ENCODE measurements at regions not wholly inside any gene's neighbourhood (a gene's known extent, or its start where the extent isn't known, plus 50 kb on each side); places are given as distances from the start of the nearest gene placed in this dataset.

DNA sequence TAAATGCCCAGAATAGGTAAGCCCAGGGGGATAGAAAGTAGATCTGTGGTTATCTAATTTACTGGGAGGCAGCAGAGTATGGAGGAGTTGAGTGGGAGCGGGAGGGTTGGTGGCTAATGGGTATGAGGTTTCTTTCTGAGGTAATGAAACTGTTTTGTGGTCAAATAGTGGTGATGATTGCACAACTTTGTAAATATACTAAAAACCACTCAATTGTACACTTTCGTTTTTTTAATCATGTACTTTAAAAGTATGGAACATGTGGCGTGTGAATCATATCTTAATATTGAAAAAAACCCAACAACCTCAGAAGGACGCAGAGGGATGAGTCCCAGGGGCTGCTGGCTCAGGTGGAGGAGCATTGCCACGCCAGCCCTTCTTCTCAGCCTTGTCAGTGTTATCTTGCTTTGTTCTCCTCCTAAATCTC lies 118.1 kb downstream of the WDR11 start:
- Histone ChIP-seq H3K56ac (ENCODE audit: low read length) (no peak overlapping the region), H3K4me2 (ENCODE audit: low read length) (no peak overlapping the region), H2BK5ac (ENCODE audit: low read length) (no peak overlapping the region), H3K23ac (ENCODE audit: low read length) (no peak overlapping the region), H3K9ac (ENCODE audit: low read length) (no peak overlapping the region), H3K27me3 (ENCODE audit: insufficient read depth, low read length, poor library complexity) (no peaks in the 10 kb centered on the region), H2BK15ac (replicated peaks; ENCODE audit: low read depth) (no peak overlapping the region), H3K79me1 (ENCODE audit: low read length) (no peaks in the 10 kb centered on the region), H3K4me3 (ENCODE audit: low read length) (no peak overlapping the region), H4K5ac (ENCODE audit: low read length) (no peak overlapping the region), H3K79me2 (ENCODE audit: control insufficient read depth, insufficient read depth, low read length) (no peaks in the 10 kb centered on the region), H2AK5ac (ENCODE audit: low read length) (no peak overlapping the region), H3K18ac (ENCODE audit: low read length) (no peak overlapping the region), H3K36me3 (ENCODE audit: control insufficient read depth, insufficient read depth, low read length) (no peaks in the 10 kb centered on the region), H2BK120ac (ENCODE audit: low read depth, low read length) (no peak overlapping the region), H3K4ac (ENCODE audit: low read depth, low read length) (no peak overlapping the region), H3K4me1 (ENCODE audit: control insufficient read depth, low read depth, low read length) (no peaks in the 10 kb centered on the region), H3K27ac (ENCODE audit: low read depth, low read length) (no peak overlapping the region), H4K8ac (ENCODE audit: low read depth, low read length) (no peak overlapping the region)
- DNase-seq: no peak
- WGBS (ENCODE audit: extremely low coverage, insufficient coverage, low lambda C conversion rate): no CpG with 5 or more reads among the region's 5 CpGs

DNA sequence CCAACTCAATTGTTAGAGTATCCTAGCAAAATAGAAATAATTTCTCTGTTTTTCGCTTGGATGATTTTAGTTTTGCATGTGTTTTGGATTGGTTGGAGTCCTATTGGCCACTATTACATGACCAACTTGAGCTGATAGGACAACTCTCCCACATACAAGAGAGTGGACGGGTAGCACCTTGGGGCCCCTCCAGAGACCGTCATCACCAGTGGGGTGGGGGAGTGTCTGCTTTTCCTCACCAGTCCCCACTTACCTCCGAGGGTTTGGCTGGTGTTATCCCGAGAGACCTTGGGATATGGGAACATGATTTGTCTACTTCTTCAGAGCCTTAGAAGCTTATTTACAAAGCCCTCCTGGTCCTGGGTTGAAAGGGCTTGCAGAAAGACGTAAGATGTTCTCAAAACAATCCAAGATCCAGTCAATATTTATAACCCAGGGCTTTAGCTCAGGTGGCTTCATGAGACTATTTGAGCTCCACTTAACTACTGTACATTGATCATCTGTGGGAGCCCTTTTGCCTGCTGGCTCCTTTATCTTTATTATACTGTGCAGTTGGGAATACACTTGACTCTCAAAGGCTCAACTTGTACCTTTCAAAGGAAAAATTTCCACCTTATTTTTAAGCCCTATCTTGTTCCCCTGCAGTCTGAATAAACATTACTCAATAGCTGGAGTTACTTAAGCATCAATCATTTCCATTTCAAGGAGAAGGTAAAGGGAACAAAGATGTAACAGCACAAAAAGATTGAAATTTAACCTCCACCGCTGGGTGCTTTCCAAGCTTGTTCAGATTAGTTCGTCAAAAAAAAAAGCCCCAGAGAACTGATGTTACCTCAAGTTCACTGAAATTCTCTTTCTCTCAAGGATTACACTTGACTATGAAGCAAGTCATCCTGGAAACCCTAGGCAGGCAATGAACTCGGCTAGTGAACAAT lies 119.7 kb downstream of the WDR11 start:
- Histone ChIP-seq H3K4ac (ENCODE audit: low read depth, low read length) (no peak overlapping the region), H2AK5ac (ENCODE audit: low read length) (no peak overlapping the region), H3K9ac (ENCODE audit: low read length) (no peak overlapping the region), H3K4me1 (ENCODE audit: control insufficient read depth, low read depth, low read length) (no peaks in the 10 kb centered on the region), H3K27me3 (ENCODE audit: insufficient read depth, low read length, poor library complexity) (no peaks in the 10 kb centered on the region), H4K8ac (ENCODE audit: low read depth, low read length) (no peak overlapping the region), H3K79me1 (ENCODE audit: low read length) (no peaks in the 10 kb centered on the region), H2BK5ac (ENCODE audit: low read length) (no peak overlapping the region), H3K18ac (ENCODE audit: low read length) (no peak overlapping the region), H3K4me3 (ENCODE audit: low read length) (no peak overlapping the region), H2BK120ac (ENCODE audit: low read depth, low read length) (no peak overlapping the region), H3K4me2 (ENCODE audit: low read length) (no peak overlapping the region), H2BK15ac (replicated peaks; ENCODE audit: low read depth) (no peak overlapping the region), H4K5ac (ENCODE audit: low read length) (no peak overlapping the region), H3K27ac (ENCODE audit: low read depth, low read length) (no peak overlapping the region), H3K79me2 (ENCODE audit: control insufficient read depth, insufficient read depth, low read length) (no peaks in the 10 kb centered on the region), H3K36me3 (ENCODE audit: control insufficient read depth, insufficient read depth, low read length) (no peaks in the 10 kb centered on the region), H3K23ac (ENCODE audit: low read length) (no peak overlapping the region), H3K56ac (ENCODE audit: low read length) (no peak overlapping the region)
- no CpG with 5 or more reads among the region's 9 CpGs for WGBS (ENCODE audit: extremely low coverage, insufficient coverage, low lambda C conversion rate)
- no peak for DNase-seq

DNA sequence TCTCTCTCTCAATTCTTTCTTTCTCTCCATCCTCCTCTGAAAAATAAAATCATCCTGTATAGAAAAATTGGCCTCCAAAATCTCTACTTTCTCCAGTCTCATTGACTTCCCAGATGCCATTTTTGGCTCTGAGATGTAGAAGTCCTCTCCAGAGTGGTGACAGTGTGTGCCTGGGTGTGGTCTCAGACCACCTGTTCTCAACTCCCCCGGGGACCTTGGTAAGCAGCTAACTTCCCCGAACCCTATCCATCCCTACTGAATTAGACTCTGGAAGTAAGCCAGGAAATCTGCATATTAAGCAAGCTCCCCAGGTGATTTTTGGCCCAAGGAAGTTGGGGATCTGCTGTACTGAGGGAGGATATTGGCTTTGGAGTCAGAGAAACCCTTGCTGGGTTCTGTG lies 120.5 kb downstream of the WDR11 start:
- Histone ChIP-seq H3K79me2 (ENCODE audit: control insufficient read depth, insufficient read depth, low read length) (no peaks in the 10 kb centered on the region), H3K4ac (ENCODE audit: low read depth, low read length) (no peak overlapping the region), H4K8ac (ENCODE audit: low read depth, low read length) (no peak overlapping the region), H2BK5ac (ENCODE audit: low read length) (no peak overlapping the region), H3K56ac (ENCODE audit: low read length) (no peak overlapping the region), H3K79me1 (ENCODE audit: low read length) (no peaks in the 10 kb centered on the region), H2AK5ac (ENCODE audit: low read length) (no peak overlapping the region), H3K4me2 (ENCODE audit: low read length) (no peak overlapping the region), H2BK120ac (ENCODE audit: low read depth, low read length) (no peak overlapping the region), H3K18ac (ENCODE audit: low read length) (no peak overlapping the region), H3K23ac (ENCODE audit: low read length) (no peak overlapping the region), H3K4me3 (ENCODE audit: low read length) (no peak overlapping the region), H3K9ac (ENCODE audit: low read length) (no peak overlapping the region), H2BK15ac (replicated peaks; ENCODE audit: low read depth) (no peak overlapping the region), H3K36me3 (ENCODE audit: control insufficient read depth, insufficient read depth, low read length) (no peaks in the 10 kb centered on the region), H3K27me3 (ENCODE audit: insufficient read depth, low read length, poor library complexity) (no peaks in the 10 kb centered on the region), H4K5ac (ENCODE audit: low read length) (no peak overlapping the region), H3K27ac (ENCODE audit: low read depth, low read length) (no peak overlapping the region), H3K4me1 (ENCODE audit: control insufficient read depth, low read depth, low read length) (no peaks in the 10 kb centered on the region)
- WGBS (ENCODE audit: extremely low coverage, insufficient coverage, low lambda C conversion rate): no CpG with 5 or more reads among the region's 2 CpGs
- DNase-seq: no peak

DNA sequence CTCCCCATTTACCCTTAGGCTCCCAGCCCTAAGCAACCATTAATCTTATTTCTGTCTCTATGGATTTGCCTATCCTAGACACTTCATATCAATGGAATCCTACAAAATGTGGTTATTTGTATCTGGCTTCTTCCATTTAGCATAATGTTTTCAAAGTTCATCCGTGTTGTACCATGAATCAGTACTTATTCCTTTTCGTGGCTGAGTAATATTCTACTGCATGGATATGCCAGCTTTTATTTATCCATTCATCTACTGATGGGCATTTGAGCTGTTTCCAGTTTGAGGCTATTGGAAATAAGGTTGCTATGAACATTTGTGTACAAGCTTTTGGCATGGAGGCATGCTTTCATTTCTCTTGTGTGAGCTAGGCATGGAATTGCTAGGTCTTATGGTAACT lies 121.1 kb downstream of the WDR11 start:
- H3K4me1 ChIP-seq (ENCODE audit: control insufficient read depth, low read depth, low read length): no peaks in the 10 kb centered on the region
- no peak overlapping the region for H4K5ac ChIP-seq (ENCODE audit: low read length)
- H3K18ac ChIP-seq (ENCODE audit: low read length): no peak overlapping the region
- H3K36me3 ChIP-seq (ENCODE audit: control insufficient read depth, insufficient read depth, low read length): no peaks in the 10 kb centered on the region
- H3K79me2 ChIP-seq (ENCODE audit: control insufficient read depth, insufficient read depth, low read length): no peaks in the 10 kb centered on the region
- H3K27me3 ChIP-seq (ENCODE audit: insufficient read depth, low read length, poor library complexity): no peaks in the 10 kb centered on the region
- H3K4me3 ChIP-seq (ENCODE audit: low read length): no peak overlapping the region
- H2BK15ac ChIP-seq (replicated peaks; ENCODE audit: low read depth): no peak overlapping the region
- no peaks in the 10 kb centered on the region for H3K79me1 ChIP-seq (ENCODE audit: low read length)
- no peak overlapping the region for H2BK120ac ChIP-seq (ENCODE audit: low read depth, low read length)
- no peak overlapping the region for H2AK5ac ChIP-seq (ENCODE audit: low read length)
- no peak overlapping the region for H3K4me2 ChIP-seq (ENCODE audit: low read length)
- DNase-seq: no peak
- H3K9ac ChIP-seq (ENCODE audit: low read length): no peak overlapping the region
- H3K27ac ChIP-seq (ENCODE audit: low read depth, low read length): no peak overlapping the region
- no peak overlapping the region for H3K23ac ChIP-seq (ENCODE audit: low read length)
- H4K8ac ChIP-seq (ENCODE audit: low read depth, low read length): no peak overlapping the region
- H3K56ac ChIP-seq (ENCODE audit: low read length): no peak overlapping the region
- no CpG with 5 or more reads among the region's 2 CpGs for WGBS (ENCODE audit: extremely low coverage, insufficient coverage, low lambda C conversion rate)
- H2BK5ac ChIP-seq (ENCODE audit: low read length): no peak overlapping the region
- no peak overlapping the region for H3K4ac ChIP-seq (ENCODE audit: low read depth, low read length)

DNA sequence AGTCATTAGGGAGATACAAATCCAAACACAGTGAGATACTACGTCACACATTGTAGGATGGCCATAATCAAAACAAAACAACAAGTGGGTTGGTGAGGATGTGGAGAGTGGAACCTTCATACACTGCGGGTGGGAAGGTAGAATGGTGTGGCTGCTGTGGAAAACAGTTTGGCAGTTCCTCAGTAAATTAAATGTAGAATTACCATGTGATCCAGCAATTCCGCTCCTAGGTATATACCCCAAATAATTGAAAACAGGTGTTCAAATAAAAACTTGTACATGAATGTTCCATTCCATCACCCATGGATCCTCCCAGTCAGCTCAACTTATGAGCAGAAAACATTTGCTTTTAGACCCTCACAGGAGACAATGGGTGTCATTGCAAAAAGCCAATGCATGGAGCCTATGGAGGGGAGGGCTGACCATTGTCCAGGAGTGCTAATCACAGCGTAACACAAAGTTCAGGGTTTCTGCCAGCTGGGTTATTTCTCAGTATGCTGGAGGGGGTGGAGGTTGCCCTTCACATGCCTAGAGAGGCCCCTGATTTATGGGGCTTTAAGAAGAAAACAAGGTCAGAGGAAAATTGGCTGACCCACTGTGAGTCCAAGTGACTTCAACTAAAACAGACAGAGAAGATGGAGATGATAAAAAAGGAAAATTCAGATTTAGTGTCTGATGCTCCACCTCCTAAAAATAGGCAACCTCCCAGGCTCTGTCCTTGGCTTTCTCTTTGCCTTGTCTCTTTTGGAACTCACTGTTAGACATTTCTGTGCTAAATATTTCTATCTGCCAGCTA lies 124.1 kb downstream of the WDR11 start:
- H3K18ac ChIP-seq (ENCODE audit: low read length): no peak overlapping the region
- H3K4me1 ChIP-seq (ENCODE audit: control insufficient read depth, low read depth, low read length): no peaks in the 10 kb centered on the region
- no peak overlapping the region for H3K4me2 ChIP-seq (ENCODE audit: low read length)
- no peak overlapping the region for H2BK120ac ChIP-seq (ENCODE audit: low read depth, low read length)
- no peaks in the 10 kb centered on the region for H3K36me3 ChIP-seq (ENCODE audit: control insufficient read depth, insufficient read depth, low read length)
- H2AK5ac ChIP-seq (ENCODE audit: low read length): no peak overlapping the region
- peaks cover 11% of the 10 kb centered on the region for H3K27me3 ChIP-seq (ENCODE audit: insufficient read depth, low read length, poor library complexity)
- no peak overlapping the region for H2BK15ac ChIP-seq (replicated peaks; ENCODE audit: low read depth)
- no peaks in the 10 kb centered on the region for H3K79me2 ChIP-seq (ENCODE audit: control insufficient read depth, insufficient read depth, low read length)
- WGBS (ENCODE audit: extremely low coverage, insufficient coverage, low lambda C conversion rate): no CpG with 5 or more reads among the region's 4 CpGs
- no peak for DNase-seq
- H3K9ac ChIP-seq (ENCODE audit: low read length): no peak overlapping the region
- no peak overlapping the region for H2BK5ac ChIP-seq (ENCODE audit: low read length)
- H4K5ac ChIP-seq (ENCODE audit: low read length): no peak overlapping the region
- no peak overlapping the region for H3K23ac ChIP-seq (ENCODE audit: low read length)
- no peak overlapping the region for H3K4me3 ChIP-seq (ENCODE audit: low read length)
- no peak overlapping the region for H4K8ac ChIP-seq (ENCODE audit: low read depth, low read length)
- H3K56ac ChIP-seq (ENCODE audit: low read length): no peak overlapping the region
- H3K79me1 ChIP-seq (ENCODE audit: low read length): no peaks in the 10 kb centered on the region
- H3K27ac ChIP-seq (ENCODE audit: low read depth, low read length): no peak overlapping the region
- no peak overlapping the region for H3K4ac ChIP-seq (ENCODE audit: low read depth, low read length)
